Tibial nerve (tissue), 4 donors: ENCODE measurements at regions not wholly inside any gene's neighbourhood (a gene's known extent, or its start where the extent isn't known, plus 50 kb on each side); places are given as distances from the start of the nearest gene placed in this dataset.

Source experiments
- DNase-seq, 2 donors: peaks; one replicate each; pipeline ENCODE4 v3.0.0-alpha.2; 2019; ENCODE audit warnings: low spot score in 2 of 2
- H3K27ac ChIP-seq, 4 donors: fragments of 200-600 bp; sonication (generic) in 3 of 4; one replicate each; pipeline ENCODE4 v1.5.1; 2017 to 2019; ENCODE audit warnings: mild to moderate bottlenecking in 1 of 4
- H3K27me3 ChIP-seq, 2 donors: fragments of 200-600 bp; sonication (generic) in 1 of 2; one replicate each; pipeline versions ENCODE4 v1.5.1 to v1.6.0; 2017 to 2019
- H3K36me3 ChIP-seq, 3 donors: fragments of 200-600 bp; sonication (generic); one replicate each; pipeline ENCODE4 v1.5.1; 2018 to 2019
- H3K4me1 ChIP-seq, 4 donors: fragments of 200-600 bp; sonication (generic) in 3 of 4; one replicate each; pipeline ENCODE4 v1.5.1; 2017 to 2019
- H3K4me3 ChIP-seq, 4 donors: fragments of 200-600 bp; sonication (generic) in 3 of 4; one replicate each; pipeline ENCODE4 v1.5.1; 2017 to 2019; ENCODE audit warnings: mild to moderate bottlenecking in 1 of 4, moderate library complexity in 1 of 4
- H3K9me3 ChIP-seq, 4 donors: fragments of 200-600 bp; sonication (generic) in 3 of 4; one replicate each; pipeline ENCODE4 v1.5.1; 2017 to 2019
- CTCF ChIP-seq, 5 experiments: fragments of 200-600 bp in 3 of 5; fragments of 450-650 bp in 2 of 5; sonication (generic) in 3 of 5; IDR thresholded peaks; one replicate each; pipeline ENCODE4 v1.5.1; 2016 to 2019; ENCODE audit warnings: antibody characterized with exemption in 5 of 5, mild to moderate bottlenecking in 3 of 5, moderate library complexity in 2 of 5
- EP300 ChIP-seq, 2 donors: sonication (generic); formaldehyde crosslinking; IDR thresholded peaks; one replicate each; pipeline ENCODE4 v1.6.1; 2017; ENCODE audit warnings: antibody characterized with exemption in 2 of 2, mild to moderate bottlenecking in 1 of 2
- POLR2A ChIP-seq, 2 donors: fragments of 450-650 bp; IDR thresholded peaks; one replicate each; pipeline ENCODE4 v1.6.1; 2017; ENCODE audit warnings: antibody characterized with exemption in 2 of 2, mild to moderate bottlenecking in 2 of 2, moderate library complexity in 2 of 2
- WGBS, 2 donors: methylation state at CpG; one replicate each; pipeline ENCODE4 v1.1.5; 2018; 5-methylcytosine and 5-hydroxymethylcytosine counted together

- H3K27ac ChIP-seq = peak overlapping the region in 2 of 4 donors; percentile 25 to 47
- peak overlapping the region in 3 of 4 donors; percentile 4 to 18 (median 10) for H3K4me3 ChIP-seq
- WGBS, 2 donors = 48 to 51% methylated on average over 16 of the region's 16 CpGs
- H3K4me1 ChIP-seq = peaks cover 0 to 15% (median 0%) of the 10 kb centered on the region in 4 donors
- no peaks in the 10 kb centered on the region for H3K36me3 ChIP-seq
- no peak for DNase-seq
- TF ChIP-seq CTCF (IDR thresholded peaks at IDR 0.05) (no peak), POLR2A (IDR thresholded peaks at IDR 0.05) (no peak), EP300 (IDR thresholded peaks at IDR 0.05) (no peak)
- H3K27me3 ChIP-seq = peaks cover 0 to 11% of the 10 kb centered on the region in 2 donors
- no peaks in the 10 kb centered on the region for H3K9me3 ChIP-seq
Measured at GRCh38 chr16:87060034-87060986, 256.9 kb downstream of the C16orf95 start.

GRCh38 chr16:87061243-87061920 lies 255.8 kb downstream of the C16orf95 start:
- H3K4me1 ChIP-seq = peaks cover 0 to 15% (median 0%) of the 10 kb centered on the region in 4 donors
- no peaks in the 10 kb centered on the region for H3K36me3 ChIP-seq
- peak overlapping the region in 1 of 4 donors; percentile 47 for H3K27ac ChIP-seq
- H3K27me3 ChIP-seq = peaks cover 0 to 11% of the 10 kb centered on the region in 2 donors
- H3K4me3 ChIP-seq = no peak overlapping the region
- WGBS, 2 donors = 55 to 57% methylated on average over 5 of the region's 5 CpGs
- DNase-seq = no peak
- H3K9me3 ChIP-seq = no peaks in the 10 kb centered on the region
- TF ChIP-seq CTCF (IDR thresholded peaks at IDR 0.05) = no peak
- TF ChIP-seq EP300 (IDR thresholded peaks at IDR 0.05) = no peak
- TF ChIP-seq POLR2A (IDR thresholded peaks at IDR 0.05) = no peak

- Histone ChIP-seq H3K36me3 (no peaks in the 10 kb centered on the region), H3K27ac (peak overlapping the region in 2 of 4 donors; percentile 2 to 62), H3K4me3 (peak overlapping the region in 1 of 4 donors; percentile 18), H3K4me1 (peaks cover 0 to 15% (median 0%) of the 10 kb centered on the region in 4 donors), H3K9me3 (no peaks in the 10 kb centered on the region), H3K27me3 (peaks cover 0 to 4% of the 10 kb centered on the region in 2 donors)
- peak; percentile 60 to 87 for DNase-seq
- WGBS, 2 donors = 45% methylated on average over 26 of the region's 26 CpGs
- TF ChIP-seq CTCF (IDR thresholded peaks at IDR 0.05) = peak; percentile 69 to 87 (median 79)
- no peak for TF ChIP-seq POLR2A (IDR thresholded peaks at IDR 0.05)
Measured at GRCh38 chr16:87062569-87063442, 254.4 kb downstream of the C16orf95 start.

GRCh38 chr16:87063543-87063942 lies 253.6 kb downstream of the C16orf95 start:
- 87 to 89% methylated on average over 19 of the region's 19 CpGs for WGBS, 2 donors
- peaks cover 0 to 15% (median 0%) of the 10 kb centered on the region in 4 donors for H3K4me1 ChIP-seq

More at GRCh38 chr16:87063543-87063942, 253.6 kb downstream of the C16orf95 start:
- Histone ChIP-seq H3K27ac (peak overlapping the region in 2 of 4 donors; percentile 6 to 62), H3K36me3 (no peaks in the 10 kb centered on the region), H3K27me3 (no peaks in the 10 kb centered on the region), H3K9me3 (no peaks in the 10 kb centered on the region), H3K4me3 (peak overlapping the region in 1 of 4 donors; percentile 30)
- TF ChIP-seq POLR2A (IDR thresholded peaks at IDR 0.05) = no peak
- no peak for TF ChIP-seq CTCF (IDR thresholded peaks at IDR 0.05)
- TF ChIP-seq EP300 (IDR thresholded peaks at IDR 0.05) = no peak
- no peak for DNase-seq
